IPS-18a (cell line): ENCODE measurements at regions not wholly inside any gene's neighbourhood (a gene's known extent, or its start where the extent isn't known, plus 50 kb on each side); places are given as distances from the start of the nearest gene placed in this dataset.

ENCODE experiments used
- H3K27ac ChIP-seq: one replicate; pipeline ENCODE4 v1.5.1; 2013; ENCODE audit warnings: low read length
- H3K27me3 ChIP-seq: one replicate; pipeline ENCODE4 v1.6.1; 2013; ENCODE audit warnings: mild to moderate bottlenecking, low read length; ENCODE audit not compliant: control insufficient read depth, insufficient read depth
- H3K36me3 ChIP-seq: one replicate; pipeline ENCODE4 v1.6.1; 2013; ENCODE audit warnings: low read depth, low read length; ENCODE audit not compliant: control insufficient read depth
- H3K4me1 ChIP-seq: one replicate; pipeline ENCODE4 v1.6.1; 2013; ENCODE audit warnings: low read depth, low read length; ENCODE audit not compliant: control insufficient read depth
- H3K4me3 ChIP-seq: one replicate; pipeline ENCODE4 v1.5.1; 2013; ENCODE audit warnings: low read length
- H3K9ac ChIP-seq: one replicate; pipeline ENCODE4 v1.6.1; 2013; ENCODE audit warnings: mild to moderate bottlenecking, low read length, moderate library complexity
- H3K9me3 ChIP-seq: one replicate; pipeline ENCODE4 v1.6.1; 2013; ENCODE audit warnings: low read depth, low read length; ENCODE audit not compliant: control insufficient read depth

- H3K27me3 ChIP-seq, result peaks cover 5% of the 10 kb centered on the region
Measured at GRCh38 chr11:112451250-112451649, 190.6 kb upstream of the PLET1 start.

GRCh38 chr11:112453601-112454577 lies 193.2 kb upstream of the PLET1 start:
- H3K27me3 ChIP-seq, result peaks cover 5% of the 10 kb centered on the region
- H3K9me3 ChIP-seq, result no peaks in the 10 kb centered on the region
- no peak overlapping the region for H3K4me3 ChIP-seq
- no peaks in the 10 kb centered on the region for H3K36me3 ChIP-seq
- no peaks in the 10 kb centered on the region for H3K4me1 ChIP-seq
- no peak overlapping the region for H3K9ac ChIP-seq
- H3K27ac ChIP-seq, result no peak overlapping the region

More at GRCh38 chr11:112451250-112451649, 190.6 kb upstream of the PLET1 start:
- H3K4me3 ChIP-seq, result no peak overlapping the region
- H3K27ac ChIP-seq, result no peak overlapping the region
- no peaks in the 10 kb centered on the region for H3K4me1 ChIP-seq
- H3K9ac ChIP-seq, result no peak overlapping the region
- no peaks in the 10 kb centered on the region for H3K9me3 ChIP-seq
- no peaks in the 10 kb centered on the region for H3K36me3 ChIP-seq

GRCh38 chr11:112454841-112455240 lies 194.2 kb upstream of the PLET1 start:
- no peak overlapping the region for H3K4me3 ChIP-seq
- no peaks in the 10 kb centered on the region for H3K4me1 ChIP-seq
- no peak overlapping the region for H3K9ac ChIP-seq
- H3K36me3 ChIP-seq, result no peaks in the 10 kb centered on the region
- peaks cover 1% of the 10 kb centered on the region for H3K27me3 ChIP-seq
- H3K27ac ChIP-seq, result no peak overlapping the region
- H3K9me3 ChIP-seq, result no peaks in the 10 kb centered on the region

GRCh38 chr11:112455791-112456190 lies 195.1 kb upstream of the PLET1 start:
- Histone ChIP-seq H3K9me3 (no peaks in the 10 kb centered on the region), H3K27ac (no peak overlapping the region), H3K9ac (no peak overlapping the region), H3K36me3 (no peaks in the 10 kb centered on the region), H3K4me3 (no peak overlapping the region), H3K4me1 (no peaks in the 10 kb centered on the region), H3K27me3 (no peaks in the 10 kb centered on the region)

GRCh38 chr11:112457532-112457931 lies 196.9 kb upstream of the PLET1 start:
- Histone ChIP-seq H3K36me3 (no peaks in the 10 kb centered on the region), H3K27me3 (no peaks in the 10 kb centered on the region), H3K4me3 (no peak overlapping the region), H3K9me3 (no peaks in the 10 kb centered on the region), H3K9ac (no peak overlapping the region), H3K4me1 (no peaks in the 10 kb centered on the region), H3K27ac (no peak overlapping the region)

- Histone ChIP-seq H3K9ac (no peak overlapping the region), H3K27me3 (no peaks in the 10 kb centered on the region), H3K9me3 (no peaks in the 10 kb centered on the region), H3K4me3 (no peak overlapping the region), H3K4me1 (no peaks in the 10 kb centered on the region), H3K27ac (no peak overlapping the region), H3K36me3 (no peaks in the 10 kb centered on the region)
Measured at GRCh38 chr11:112459001-112459400, 198.3 kb upstream of the PLET1 start.

GRCh38 chr11:112460141-112460540 lies 199.5 kb upstream of the PLET1 start:
- Histone ChIP-seq H3K4me1 (no peaks in the 10 kb centered on the region), H3K36me3 (no peaks in the 10 kb centered on the region)

GRCh38 chr11:112464949-112465348 lies 204.3 kb upstream of the PLET1 start:
- no peak overlapping the region for H3K9ac ChIP-seq
- H3K27ac ChIP-seq, result no peak overlapping the region
- no peaks in the 10 kb centered on the region for H3K36me3 ChIP-seq
- no peaks in the 10 kb centered on the region for H3K27me3 ChIP-seq
- no peak overlapping the region for H3K4me3 ChIP-seq
- H3K9me3 ChIP-seq, result no peaks in the 10 kb centered on the region
- H3K4me1 ChIP-seq, result no peaks in the 10 kb centered on the region

More at GRCh38 chr11:112460141-112460540, 199.5 kb upstream of the PLET1 start:
- Histone ChIP-seq H3K27ac (no peak overlapping the region), H3K4me3 (no peak overlapping the region), H3K27me3 (no peaks in the 10 kb centered on the region), H3K9me3 (no peaks in the 10 kb centered on the region), H3K9ac (no peak overlapping the region)

GRCh38 chr11:112465433-112466024 lies 204.9 kb upstream of the PLET1 start:
- H3K36me3 ChIP-seq, result no peaks in the 10 kb centered on the region
- H3K27ac ChIP-seq, result no peak overlapping the region
- H3K27me3 ChIP-seq, result no peaks in the 10 kb centered on the region
- no peaks in the 10 kb centered on the region for H3K4me1 ChIP-seq
- H3K9me3 ChIP-seq, result no peaks in the 10 kb centered on the region
- H3K4me3 ChIP-seq, result no peak overlapping the region
- H3K9ac ChIP-seq, result no peak overlapping the region

- Histone ChIP-seq H3K4me3 (no peak overlapping the region), H3K27me3 (no peaks in the 10 kb centered on the region), H3K9me3 (no peaks in the 10 kb centered on the region), H3K9ac (no peak overlapping the region), H3K27ac (no peak overlapping the region), H3K4me1 (no peaks in the 10 kb centered on the region), H3K36me3 (no peaks in the 10 kb centered on the region)
Measured at GRCh38 chr11:112467721-112468120, 207.1 kb upstream of the PLET1 start.

- Histone ChIP-seq H3K4me1 (no peaks in the 10 kb centered on the region), H3K27ac (no peak overlapping the region), H3K36me3 (no peaks in the 10 kb centered on the region), H3K4me3 (no peak overlapping the region), H3K27me3 (no peaks in the 10 kb centered on the region), H3K9ac (no peak overlapping the region), H3K9me3 (no peaks in the 10 kb centered on the region)
Measured at GRCh38 chr11:112469376-112469775, 208.7 kb upstream of the PLET1 start.
